D341Med (cell line): ENCODE measurements at regions not wholly inside any gene's neighbourhood (a gene's known extent, or its start where the extent isn't known, plus 50 kb on each side); places are given as distances from the start of the nearest gene placed in this dataset.
A peak's percentile ranks its signal among the peaks of the same experiment; 100 is the strongest.

Experiments
- DNase-seq: peaks from one replicate; pipeline ENCODE4 v3.0.0; 2012; ENCODE audit warnings: low spot score

DNA sequence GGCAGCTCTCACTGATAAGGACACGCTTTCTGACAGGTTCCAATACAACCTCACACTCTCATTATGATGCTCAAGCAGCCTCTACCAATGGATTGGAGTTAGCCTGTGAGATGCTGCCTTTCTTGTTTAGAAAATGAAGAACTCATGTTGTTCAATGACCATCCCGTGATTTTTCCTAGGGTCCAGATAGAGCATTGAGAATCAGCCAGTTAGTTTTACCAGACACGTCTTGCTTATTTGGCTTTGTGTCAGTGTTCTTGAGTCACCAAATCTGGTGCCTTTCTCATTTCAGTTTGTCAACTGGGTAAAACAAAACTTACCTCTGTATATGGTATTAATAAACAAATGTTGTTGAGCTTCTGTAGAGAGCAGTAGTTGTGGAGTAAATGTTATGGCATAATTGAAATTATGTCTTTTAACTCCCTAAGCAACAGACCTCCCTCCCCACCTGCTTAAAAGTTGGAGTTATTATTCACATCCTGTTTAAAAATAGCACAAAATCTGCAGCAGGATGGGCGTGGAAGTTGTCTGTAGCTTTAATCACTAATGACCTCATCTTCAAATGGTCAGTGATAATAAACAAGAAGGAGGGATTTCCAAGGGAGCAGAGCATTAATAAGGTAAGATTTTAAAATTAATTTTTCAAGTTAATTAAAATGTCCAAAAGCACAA lies 167.3 kb downstream of the HRH4 start:
- DNase-seq = no peak

DNA sequence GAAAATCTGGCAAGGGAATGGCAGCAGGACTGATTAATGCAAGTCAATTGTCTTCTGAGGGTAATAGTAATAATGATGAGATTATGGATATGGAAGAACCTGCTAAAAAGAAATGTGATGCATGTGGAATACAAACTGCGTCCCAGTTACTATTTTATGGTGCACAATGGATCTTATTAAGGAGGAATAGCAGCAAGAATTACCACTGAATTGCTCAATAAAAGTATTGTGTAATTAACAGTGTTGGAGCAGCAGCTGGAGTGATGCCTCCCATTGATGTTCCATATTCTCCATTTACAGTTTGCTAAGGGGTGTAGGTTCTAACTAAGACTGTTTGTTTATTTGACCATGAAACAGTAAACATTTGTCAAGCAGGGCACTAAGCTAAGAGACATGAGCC lies 167.9 kb downstream of the HRH4 start:
- DNase-seq = no peak

DNA sequence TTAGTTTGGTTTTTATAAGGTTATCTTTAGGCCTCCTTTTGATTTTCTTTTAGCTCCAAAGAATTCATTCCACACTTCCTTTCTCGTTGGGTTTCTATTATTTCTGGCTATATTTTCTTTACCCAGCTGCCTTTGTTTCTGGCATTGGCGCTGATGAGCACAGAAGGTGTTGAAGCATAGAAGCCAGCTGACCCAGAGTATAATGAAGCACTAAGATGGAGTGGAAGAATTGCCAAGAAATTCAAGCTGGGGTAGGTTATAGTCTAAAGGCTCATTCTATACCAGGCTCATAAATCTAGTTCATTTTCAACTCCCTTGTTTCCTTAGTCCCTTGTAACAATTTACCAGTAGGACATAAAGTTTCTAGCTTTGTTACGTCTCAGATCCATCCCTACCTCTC lies 169.5 kb downstream of the HRH4 start:
- DNase-seq = no peak

DNA sequence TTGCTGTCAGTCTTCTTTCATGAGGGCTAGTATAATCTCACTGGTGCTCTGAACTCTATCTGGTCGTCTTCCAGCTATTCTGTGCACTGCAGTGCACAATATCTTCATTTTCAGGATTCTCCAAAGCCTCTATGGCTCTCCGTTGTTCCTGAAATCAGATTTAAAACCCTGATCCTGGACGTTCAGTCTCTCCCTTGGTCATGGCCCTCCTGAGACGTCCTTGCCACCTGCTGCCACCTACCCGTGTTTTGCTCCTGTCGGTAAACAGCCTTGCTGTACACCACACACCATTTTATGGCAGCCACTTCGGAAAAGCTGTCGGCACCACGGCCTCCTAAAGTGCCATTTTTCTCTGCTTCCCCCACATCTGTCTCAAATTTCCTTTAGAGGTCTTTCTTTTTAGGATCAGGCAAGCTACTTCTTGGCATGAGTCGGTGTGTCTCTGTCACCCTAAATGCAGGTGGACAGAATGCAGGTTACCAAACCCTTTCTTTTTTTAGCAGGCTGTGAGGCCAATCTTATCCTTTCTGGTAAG lies 170.0 kb downstream of the HRH4 start:
- no peak for DNase-seq

DNA sequence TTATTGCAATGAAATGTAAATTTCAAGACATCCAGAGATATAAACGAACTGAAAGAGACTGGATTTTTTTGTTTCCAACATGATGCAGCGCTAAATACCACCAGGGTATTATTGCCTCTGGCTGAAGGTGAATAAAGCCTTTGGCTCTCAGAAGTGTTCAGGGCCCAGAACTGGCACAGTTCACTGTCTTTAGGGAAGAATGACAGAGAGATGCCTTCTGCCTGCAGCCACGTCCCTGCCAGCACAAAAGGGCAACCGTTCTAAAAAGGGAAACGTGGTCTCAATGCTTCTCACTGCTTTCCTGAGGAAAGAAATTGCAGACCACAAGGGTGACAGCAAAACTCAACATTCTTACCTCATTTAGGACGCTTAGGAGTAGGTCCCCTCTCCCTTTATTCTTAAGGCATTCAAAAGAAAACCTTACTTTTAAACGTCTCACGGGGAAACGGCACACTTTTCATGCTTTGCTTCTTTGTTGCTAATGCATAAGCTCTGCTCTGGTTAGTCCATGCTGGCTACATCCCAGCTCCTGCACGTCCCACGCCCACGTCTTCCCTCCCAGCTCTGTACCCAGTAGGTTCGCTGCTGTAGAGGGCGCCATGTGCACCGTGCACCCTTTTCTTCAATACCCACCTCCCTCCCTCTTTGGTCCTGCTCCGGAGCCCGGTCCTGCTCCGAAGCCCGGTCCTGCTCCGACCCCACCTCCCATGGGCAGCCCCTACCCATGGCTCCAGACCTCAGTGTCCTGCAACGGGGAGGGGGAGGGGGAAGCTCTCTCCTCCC lies 171.0 kb downstream of the HRH4 start:
- DNase-seq = peak; percentile 55

DNA sequence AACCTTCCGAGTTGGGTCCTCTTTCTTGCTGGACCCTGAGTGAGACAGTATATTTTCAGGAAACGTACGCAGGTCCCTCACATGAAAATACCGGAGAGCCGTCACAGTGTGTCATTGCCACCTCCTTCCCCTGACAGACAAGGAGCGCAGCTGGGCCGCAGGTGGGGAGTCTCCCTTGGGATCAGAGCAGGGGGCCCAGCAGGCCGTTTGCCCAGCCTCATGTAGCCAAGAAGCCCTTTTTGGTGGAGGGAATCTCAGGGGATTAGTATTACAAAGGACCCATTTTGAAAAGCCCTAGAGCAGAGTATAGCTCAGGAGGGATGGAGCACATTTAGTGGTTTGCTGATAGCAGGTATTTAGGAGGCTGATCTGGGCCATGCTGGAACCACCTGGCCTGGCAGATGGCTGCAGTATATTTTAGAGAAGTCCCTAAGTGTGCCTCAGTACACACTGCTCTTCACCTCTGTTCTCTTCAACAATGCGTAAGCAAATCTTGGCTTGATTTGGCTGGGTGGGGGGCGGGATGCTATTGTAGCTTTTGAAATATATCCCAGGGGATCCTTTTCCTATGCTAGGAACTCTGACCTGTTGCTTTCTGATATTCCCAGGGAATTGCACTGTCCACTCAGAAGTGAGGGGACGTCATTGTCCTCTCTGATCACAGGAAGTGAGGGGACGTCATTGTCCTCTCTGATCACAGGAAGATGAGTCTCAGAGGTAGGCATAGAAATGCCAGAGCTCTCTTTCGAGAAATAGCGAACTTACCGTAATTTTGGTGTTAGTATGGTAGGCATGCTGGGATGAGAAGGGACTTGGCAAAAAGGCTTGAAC lies 171.9 kb downstream of the HRH4 start:
- peak; percentile 75 for DNase-seq

DNA sequence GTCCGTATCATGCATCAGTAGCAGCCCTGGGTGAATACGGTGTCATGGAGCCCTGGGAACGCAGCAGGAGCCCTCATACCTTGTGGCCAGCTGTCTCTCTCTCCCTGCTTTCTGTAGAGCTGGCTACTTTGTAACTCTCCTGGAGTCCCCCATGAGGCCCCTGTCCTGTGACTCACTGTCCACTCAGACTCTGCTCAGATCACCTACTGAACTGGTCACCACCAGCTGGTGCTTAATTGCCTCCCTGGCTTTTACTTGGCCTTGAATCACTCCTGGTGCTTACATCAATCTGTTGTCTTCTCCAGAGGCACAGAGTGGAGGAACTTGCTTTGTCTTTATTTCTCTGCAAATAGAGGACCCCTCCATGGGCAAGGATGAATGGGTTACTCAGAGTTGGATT lies 172.7 kb downstream of the HRH4 start:
- no peak for DNase-seq

DNA sequence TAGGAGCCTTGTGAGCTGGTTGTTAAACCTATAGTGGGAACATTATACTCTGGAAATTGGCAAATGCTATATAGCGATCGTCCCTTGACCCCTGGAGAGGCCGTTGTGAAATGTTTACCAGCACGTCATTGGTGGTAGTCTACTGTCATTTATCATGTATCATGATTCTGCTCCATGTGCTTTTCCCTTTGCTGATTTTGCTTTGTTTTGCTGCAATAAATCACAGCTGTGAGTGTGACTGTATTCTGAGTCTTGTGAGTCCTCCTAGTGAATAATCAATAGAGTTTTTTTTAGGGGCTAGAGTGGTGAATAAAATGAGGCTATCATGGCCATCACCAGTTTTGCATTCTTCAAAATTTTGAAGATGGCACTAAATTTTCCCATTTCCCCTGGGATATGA lies 189.1 kb downstream of the HRH4 start:
- DNase-seq = no peak

DNA sequence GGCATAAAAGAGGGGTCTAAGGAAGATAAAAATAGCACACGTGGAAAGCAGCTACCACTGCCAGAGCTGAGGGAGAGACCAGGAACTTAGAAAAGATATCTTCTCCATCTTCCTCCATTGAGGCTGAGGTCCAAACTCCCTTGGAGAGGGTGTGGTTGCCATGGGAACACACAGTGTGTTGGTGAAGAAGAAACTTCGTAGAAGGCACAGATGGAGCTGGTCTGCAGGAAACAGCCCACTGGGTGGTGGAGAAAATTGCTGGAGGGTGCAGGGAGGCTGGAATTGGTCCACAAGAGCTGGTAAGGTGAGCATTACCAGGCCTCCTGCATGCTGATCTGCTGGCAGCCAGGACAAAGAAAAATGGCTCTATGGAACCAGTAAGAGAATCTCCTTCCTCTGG lies 191.0 kb downstream of the HRH4 start:
- no peak for DNase-seq

DNA sequence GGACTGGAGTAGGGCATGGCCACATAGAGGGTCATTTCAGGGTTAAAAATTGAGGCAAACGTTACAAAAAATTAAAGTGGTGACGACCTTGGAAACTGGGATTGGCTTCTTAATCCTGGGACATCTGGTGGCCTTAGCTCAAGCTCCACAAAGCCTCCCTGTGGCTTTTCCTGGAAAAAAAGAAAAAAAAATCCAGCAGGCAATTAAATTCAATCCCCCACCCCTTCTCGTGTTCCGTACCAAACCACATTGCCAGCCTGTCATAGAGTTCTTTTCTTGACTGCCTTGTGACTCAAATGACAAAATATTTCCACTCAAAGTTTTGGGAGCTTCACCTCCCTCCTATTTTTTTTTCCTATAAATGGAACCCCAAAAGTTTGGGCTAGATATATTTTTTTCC lies 195.6 kb downstream of the HRH4 start:
- DNase-seq = peak; percentile 66

DNA sequence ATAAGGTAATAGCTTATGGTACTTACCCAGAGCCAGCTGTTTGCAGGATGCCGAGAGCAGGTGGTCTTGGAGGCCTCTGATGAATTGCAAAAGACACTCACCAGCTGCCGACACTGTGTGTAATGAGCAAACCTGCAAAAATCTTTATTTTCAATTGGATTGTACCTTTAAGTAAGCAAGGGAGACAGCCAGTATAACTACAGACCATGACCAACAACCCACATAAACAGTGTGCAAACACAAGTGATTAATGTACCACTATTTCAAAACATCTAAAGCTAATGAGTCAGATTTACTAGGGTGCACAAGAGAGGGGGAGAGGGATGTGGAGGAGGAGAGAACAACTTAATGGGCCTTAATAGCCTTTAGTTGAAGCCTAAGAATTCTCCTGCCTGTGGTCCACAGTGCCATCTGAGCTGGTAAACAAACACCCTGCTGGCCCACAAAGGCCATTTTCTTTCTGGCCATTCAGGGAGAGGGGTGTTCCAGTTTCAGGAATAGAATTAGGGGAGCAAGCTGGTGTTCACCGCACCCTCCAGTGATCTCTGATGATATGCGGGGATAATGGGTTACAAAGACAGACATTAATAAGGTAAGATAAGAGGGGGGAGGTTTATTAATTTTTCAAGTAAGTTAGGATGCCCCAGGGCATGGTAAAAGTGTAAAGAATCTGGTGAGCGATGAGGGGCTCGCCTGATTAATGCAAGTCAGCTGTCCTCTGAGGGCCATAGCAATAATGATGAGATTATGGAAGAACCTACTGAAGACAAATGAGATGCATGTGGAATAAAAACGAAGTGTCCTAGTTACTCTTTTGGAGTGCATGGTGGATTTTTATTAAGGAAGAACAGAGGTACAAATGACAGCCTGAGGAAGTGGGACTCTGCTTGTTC lies 196.4 kb downstream of the HRH4 start:
- no peak for DNase-seq

DNA sequence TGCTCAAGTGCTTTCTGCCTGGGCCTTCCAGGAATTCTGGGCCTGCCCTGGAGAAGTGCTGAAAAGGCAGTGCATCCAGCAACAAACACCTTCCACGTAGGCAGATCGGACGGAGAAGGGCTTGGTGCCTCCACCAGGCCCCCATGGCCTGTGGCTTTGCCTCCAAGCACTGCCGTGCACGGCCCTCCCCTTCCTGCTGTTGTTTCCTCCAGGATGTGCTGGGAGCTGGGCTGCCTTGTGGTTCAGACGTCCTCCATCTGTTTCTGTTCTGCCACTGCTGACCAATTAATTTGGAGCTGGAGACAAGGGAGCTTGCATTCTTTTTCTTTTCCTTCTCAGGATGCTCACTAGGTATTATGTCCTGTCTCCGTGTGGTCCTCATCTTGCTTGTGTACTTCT lies 197.0 kb downstream of the HRH4 start:
- DNase-seq = no peak

DNA sequence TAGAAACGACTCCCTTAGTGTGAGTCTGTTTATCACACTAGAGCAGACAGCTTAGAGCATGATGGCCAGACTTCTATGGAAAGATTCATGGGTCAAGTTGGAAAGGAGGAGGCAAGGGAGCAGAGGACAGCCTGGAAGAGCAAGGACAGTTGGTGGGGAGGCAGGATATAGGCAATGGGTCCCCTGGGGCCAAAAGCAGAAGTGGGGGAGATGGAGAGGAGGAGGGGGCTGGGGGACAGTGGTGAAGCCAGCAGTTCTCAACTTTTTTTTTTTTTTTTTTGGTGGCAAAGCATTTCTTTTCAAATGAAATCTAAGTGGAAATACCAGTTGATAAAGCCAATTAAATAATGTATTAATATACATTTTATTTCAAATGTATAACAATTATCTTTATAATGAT lies 197.9 kb downstream of the HRH4 start:
- no peak for DNase-seq

DNA sequence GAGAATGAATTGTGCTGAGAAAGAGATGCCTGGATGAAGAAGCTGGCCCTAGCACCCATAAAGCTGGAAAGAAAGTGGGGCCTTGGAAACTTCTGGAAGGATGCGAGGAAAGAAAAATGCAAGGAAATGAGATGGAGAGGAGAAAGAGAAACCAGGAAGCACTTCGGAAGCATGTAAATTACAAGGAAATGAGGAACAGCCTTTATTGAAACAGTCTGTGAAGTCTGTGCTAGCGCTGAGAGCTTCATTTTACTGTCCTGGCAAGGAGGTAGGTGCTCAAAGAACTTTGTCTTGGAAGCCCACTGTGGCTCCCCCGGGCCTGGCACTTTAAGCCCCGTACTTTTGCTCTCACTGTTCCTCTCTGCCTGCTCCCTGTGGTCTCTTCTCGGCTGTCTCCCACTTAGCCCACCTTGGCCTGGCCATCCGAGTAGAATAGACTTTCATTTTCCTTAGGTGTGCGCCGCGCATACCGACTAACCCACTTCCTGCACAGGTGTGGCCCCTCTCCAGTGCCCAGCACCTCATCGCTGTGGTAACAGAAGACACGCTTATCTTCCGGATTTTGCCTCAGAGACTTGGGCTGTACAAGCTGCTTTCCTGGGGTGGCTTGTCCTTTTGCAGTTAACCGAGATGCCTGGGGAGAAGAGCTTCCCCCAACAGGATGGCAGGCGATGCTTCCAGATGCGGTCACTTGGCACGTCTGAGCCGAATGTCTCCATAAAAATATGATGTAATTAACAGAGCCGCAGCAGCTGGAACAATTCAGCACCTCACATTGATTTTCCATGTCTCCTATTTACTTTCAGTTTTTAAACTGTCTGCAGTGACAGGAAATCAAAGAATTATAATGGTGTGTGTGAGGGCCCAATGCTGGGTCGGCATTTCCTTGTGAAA lies 199.6 kb downstream of the HRH4 start:
- no peak for DNase-seq

DNA sequence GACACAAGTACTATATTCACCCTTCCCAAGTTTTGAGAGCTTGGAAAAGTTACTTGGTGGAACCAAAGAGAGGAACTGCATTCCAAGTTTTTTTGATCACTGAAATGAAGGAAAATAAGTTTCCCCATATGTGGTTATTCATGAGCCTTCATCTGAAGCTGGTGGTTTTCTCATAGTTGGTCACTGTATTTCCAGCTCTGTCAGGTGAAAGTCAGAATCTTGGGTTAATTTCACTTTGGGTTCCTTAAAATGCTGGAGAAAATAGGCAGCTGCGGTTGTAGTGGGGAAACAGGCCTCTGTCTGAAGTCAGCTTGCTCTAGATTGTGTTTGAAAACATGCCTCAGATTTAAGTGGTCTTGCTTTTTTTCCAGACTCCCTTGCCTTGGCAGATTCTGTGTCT lies 200.5 kb downstream of the HRH4 start:
- no peak for DNase-seq

DNA sequence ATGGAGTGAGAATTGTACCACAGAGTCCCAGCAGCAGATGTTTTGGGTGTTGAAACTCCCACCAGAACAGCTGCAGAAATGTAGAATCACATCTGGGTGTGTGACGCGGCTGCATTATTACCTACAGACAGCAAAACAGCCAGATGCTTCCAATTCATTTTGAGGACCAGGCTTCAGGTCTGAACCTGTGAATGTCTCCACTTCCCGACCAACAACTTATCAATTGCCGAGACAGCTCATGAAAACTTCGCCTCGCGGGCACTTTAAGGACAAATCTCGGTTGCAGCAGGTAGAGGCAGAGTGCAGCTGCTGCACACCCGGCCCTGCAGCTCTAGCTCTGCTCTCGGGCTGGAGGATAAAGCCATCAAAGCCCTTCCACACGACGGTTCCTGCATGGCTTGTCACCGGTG lies 202.0 kb downstream of the HRH4 start:
- no peak for DNase-seq

DNA sequence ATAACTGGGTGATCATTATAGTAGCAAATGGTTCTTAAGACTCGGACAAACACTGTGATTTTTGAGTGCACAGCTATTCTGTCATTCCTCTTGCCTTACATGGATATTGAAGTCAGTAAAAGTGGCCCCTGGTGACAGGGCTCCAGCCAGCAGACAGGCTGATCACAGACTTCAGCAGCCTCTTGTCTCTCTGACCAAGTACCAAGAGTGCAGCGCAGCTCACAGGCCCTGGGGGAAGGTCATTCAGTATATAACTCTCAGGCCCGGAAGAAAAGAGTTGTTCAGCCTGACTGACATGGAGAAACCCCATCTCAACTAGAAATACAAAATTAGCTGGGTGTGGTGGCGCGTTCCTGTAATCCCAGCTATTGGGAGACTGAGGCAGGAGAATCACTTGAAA lies 202.6 kb downstream of the HRH4 start:
- no peak for DNase-seq

DNA sequence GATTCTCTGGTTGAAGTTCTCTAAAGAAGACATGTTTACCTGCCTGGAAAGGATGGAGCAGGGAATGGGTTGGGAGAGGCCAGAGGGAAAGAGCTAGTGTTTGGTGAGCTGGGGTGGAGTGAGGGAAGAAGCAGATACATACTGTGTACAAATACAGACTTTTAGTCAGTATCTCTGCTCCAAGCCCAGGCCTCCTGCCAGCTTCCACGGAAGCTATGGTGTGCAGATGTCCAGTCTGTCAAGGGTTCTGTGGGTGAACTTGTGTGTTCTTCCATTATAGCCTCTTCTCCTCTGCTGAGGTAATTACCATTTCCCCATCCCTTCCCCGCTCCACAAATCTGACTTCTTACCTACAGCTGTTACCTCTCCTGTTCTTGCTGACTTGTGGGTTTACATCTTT lies 208.6 kb downstream of the HRH4 start:
- DNase-seq = no peak

DNA sequence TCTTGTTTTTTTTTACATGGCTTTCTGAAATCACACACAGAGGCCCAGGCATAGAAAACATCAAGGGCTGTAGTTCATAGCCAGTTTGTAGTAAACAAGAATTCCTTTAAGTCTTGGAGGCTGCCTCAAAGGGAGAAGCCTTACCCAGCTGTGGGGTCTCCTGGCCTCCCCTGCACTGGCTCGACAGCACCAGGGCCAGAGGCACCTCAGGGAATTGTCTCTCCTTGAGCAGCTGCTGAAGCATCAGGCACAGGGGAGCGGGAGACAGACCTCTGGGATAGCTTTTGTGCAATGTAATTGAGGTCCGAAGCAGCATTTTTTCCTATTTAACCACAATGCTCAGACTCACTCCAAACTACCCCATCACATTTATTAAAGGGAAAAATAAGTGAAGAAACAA lies 209.1 kb downstream of the HRH4 start:
- DNase-seq = no peak

DNA sequence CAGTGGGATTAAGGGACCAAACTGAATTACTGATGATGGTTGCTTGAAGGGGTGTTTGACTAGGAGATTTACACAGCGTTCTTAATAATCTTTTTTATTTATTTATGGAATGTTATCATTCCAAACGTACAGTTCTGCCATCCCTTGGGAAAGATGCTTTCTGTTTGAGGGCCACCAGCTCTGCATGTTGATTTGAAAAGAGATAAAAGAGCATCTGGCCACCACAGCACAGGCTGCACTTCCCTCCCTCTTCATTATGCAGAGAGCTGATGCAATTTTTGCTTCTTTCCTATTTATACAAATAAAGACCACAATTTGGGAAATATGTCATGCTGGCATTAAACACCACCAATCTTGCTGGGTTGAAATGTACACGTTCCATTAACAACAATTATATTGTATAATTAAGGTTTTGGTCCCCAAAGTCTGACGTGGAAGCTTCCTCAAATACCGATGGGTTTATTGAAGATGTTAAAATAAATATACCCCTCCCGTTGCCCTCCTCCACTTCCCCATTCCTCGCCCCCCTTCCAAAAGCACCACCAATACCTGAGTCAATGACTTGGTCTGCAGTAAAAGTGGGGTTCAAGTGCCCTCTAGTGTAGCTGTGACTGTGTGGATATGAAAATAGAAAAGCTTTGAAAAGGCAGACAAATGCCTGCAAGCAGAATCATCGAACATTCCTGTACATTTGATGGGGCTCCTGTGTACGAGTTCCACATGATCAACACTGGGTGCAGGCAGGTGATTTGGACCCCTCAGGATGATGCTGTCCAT lies 211.9 kb downstream of the HRH4 start:
- DNase-seq = peak; percentile 61
